Keratinocyte (primary cell): ENCODE measurements at regions not wholly inside any gene's neighbourhood (a gene's known extent, or its start where the extent isn't known, plus 50 kb on each side); places are given as distances from the start of the nearest gene placed in this dataset.

ENCODE experiments used
- DNase-seq: peaks from one replicate; pipeline ENCODE4 v3.0.0-alpha.2; 2011; ENCODE audit warnings: low read depth, missing footprints, low spot score
- FAIRE-seq: peaks from 2 replicates; lab custom pipeline; 2011; peaks lifted over from hg19 to GRCh38; lab: Jason Lieb, UNC
- H2AFZ ChIP-seq: 2 replicates; pipeline ENCODE4 v1.6.0; 2012; ENCODE audit warnings: low read length, control low read depth, inconsistent platforms; ENCODE audit not compliant: control insufficient read depth
- H3K27ac ChIP-seq: 2 replicates; pipeline ENCODE4 v1.5.1; 2011; ENCODE audit warnings: low read length; ENCODE audit not compliant: control insufficient read depth, insufficient read depth
- H3K27me3 ChIP-seq: 3 replicates; pipeline ENCODE4 v1.6.0; 2011; ENCODE audit warnings: low read length; ENCODE audit not compliant: control insufficient read depth, insufficient read depth; ENCODE audit errors: extremely low read depth
- H3K36me3 ChIP-seq, 2 experiments: 2 replicates in 1 of 2; 3 replicates in 1 of 2; pipeline ENCODE4 v1.5.1; 2011; ENCODE audit warnings: low read length in 2 of 2, mild to moderate bottlenecking in 1 of 2; ENCODE audit not compliant: control insufficient read depth in 2 of 2, insufficient read depth in 2 of 2; ENCODE audit errors: extremely low read depth in 1 of 2
- H3K4me1 ChIP-seq: 3 replicates; pipeline ENCODE4 v1.5.1; 2011; ENCODE audit warnings: low read length; ENCODE audit not compliant: control insufficient read depth, insufficient read depth; ENCODE audit errors: extremely low read depth
- H3K4me2 ChIP-seq: 3 replicates; pipeline ENCODE4 v1.6.0; 2011; ENCODE audit warnings: low read depth, low read length; ENCODE audit not compliant: control insufficient read depth, insufficient read depth; ENCODE audit errors: extremely low read depth
- H3K4me3 ChIP-seq, 3 experiments: fragments of 200-600 bp in 1 of 3; sonication (generic) in 1 of 3; 2 replicates in 2 of 3; 3 replicates in 1 of 3; pipeline ENCODE4 v1.5.1; 2011 to 2016; ENCODE audit warnings: low read length in 3 of 3, mild to moderate bottlenecking in 3 of 3, control low read depth in 2 of 3, inconsistent platforms in 1 of 3, low read depth in 1 of 3, mixed read lengths in 1 of 3, mixed run types in 1 of 3, moderate library complexity in 1 of 3; ENCODE audit not compliant: control insufficient read depth in 2 of 3, insufficient read depth in 2 of 3; ENCODE audit errors: extremely low read depth in 1 of 3
- H3K79me2 ChIP-seq: 2 replicates; pipeline ENCODE4 v1.6.0; 2012; ENCODE audit warnings: low read length; ENCODE audit not compliant: control insufficient read depth, insufficient read depth
- H3K9ac ChIP-seq: 3 replicates; pipeline ENCODE4 v1.6.0; 2011; ENCODE audit warnings: low read length; ENCODE audit not compliant: control insufficient read depth, insufficient read depth; ENCODE audit errors: extremely low read depth
- H3K9me1 ChIP-seq: 3 replicates; pipeline ENCODE4 v1.6.0; 2011; ENCODE audit warnings: low read length; ENCODE audit not compliant: control insufficient read depth, insufficient read depth; ENCODE audit errors: extremely low read depth
- H3K9me3 ChIP-seq: 2 replicates; pipeline ENCODE4 v1.5.1; 2012; ENCODE audit warnings: low read depth, low read length; ENCODE audit not compliant: control insufficient read depth
- H4K20me1 ChIP-seq: 3 replicates; pipeline ENCODE4 v1.6.0; 2011; ENCODE audit warnings: low read length; ENCODE audit not compliant: control insufficient read depth, insufficient read depth; ENCODE audit errors: extremely low read depth
- EZH2 ChIP-seq: IDR thresholded peaks from one replicate; pipeline ENCODE4 v1.6.1; 2012; ENCODE audit warnings: inconsistent platforms, mild to moderate bottlenecking, low read length, moderate library complexity
- dilution Hi-C: fragments of 300-500 bp; cut with MboI; formaldehyde crosslinking; loops from one replicate; pipeline ENCODE4 v1.7.0; 2020; ENCODE audit warnings: low sequenced_read_pairs; ENCODE audit not compliant: extremely low pct_ligation_motif_present
- TF ChIP-seq, protein P1 (sequence below), 3 experiments: IDR thresholded peaks in 1 of 3; conservative IDR thresholded peaks in 1 of 3; optimal IDR thresholded peaks in 1 of 3; 2 replicates in 2 of 3; 3 replicates in 1 of 3; pipeline versions ENCODE3 to v1.5.1; 2011; ENCODE audit warnings: low read length in 3 of 3, mild to moderate bottlenecking in 3 of 3, moderate library complexity in 2 of 3, control low read depth in 1 of 3, inconsistent platforms in 1 of 3; ENCODE audit not compliant: insufficient read depth in 2 of 3; ENCODE audit errors: extremely low read depth in 1 of 3

DNA sequence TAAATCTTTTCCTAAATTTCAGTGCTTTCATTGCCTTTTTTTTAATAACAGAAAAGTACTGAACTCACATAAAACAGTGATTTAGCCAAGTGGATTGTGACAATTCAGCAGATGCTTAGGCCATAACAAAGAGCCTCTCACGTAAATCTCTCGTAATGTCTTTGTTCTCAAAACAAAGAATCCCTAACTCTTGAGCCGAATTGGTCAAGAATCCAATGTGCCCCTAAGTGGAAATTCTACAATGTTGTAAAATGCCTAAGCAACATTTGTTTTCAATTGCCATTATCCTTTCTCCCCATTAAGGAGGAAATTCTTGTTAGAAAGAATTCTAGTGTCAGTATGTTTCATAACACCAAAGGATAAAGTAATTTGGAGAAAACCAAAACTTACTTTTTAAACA is 235.7 kb upstream of the THBS1 start:
- Histone ChIP-seq H3K4me1 (no peaks in the 10 kb centered on the region), H3K4me3 (no peak overlapping the region), H4K20me1 (no peaks in the 10 kb centered on the region), H3K9me3 (no peaks in the 10 kb centered on the region), H3K27ac (no peak overlapping the region), H3K4me2 (no peak overlapping the region), H3K9ac (no peak overlapping the region), H3K36me3 (no peaks in the 10 kb centered on the region), H3K79me2 (no peaks in the 10 kb centered on the region), H2AFZ (no peak overlapping the region), H3K27me3 (no peaks in the 10 kb centered on the region), H3K9me1 (no peaks in the 10 kb centered on the region)
- TF ChIP-seq, protein P1, sequence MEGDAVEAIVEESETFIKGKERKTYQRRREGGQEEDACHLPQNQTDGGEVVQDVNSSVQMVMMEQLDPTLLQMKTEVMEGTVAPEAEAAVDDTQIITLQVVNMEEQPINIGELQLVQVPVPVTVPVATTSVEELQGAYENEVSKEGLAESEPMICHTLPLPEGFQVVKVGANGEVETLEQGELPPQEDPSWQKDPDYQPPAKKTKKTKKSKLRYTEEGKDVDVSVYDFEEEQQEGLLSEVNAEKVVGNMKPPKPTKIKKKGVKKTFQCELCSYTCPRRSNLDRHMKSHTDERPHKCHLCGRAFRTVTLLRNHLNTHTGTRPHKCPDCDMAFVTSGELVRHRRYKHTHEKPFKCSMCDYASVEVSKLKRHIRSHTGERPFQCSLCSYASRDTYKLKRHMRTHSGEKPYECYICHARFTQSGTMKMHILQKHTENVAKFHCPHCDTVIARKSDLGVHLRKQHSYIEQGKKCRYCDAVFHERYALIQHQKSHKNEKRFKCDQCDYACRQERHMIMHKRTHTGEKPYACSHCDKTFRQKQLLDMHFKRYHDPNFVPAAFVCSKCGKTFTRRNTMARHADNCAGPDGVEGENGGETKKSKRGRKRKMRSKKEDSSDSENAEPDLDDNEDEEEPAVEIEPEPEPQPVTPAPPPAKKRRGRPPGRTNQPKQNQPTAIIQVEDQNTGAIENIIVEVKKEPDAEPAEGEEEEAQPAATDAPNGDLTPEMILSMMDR (optimal IDR thresholded peaks at IDR 0.05 in 1 of 3, IDR thresholded peaks at IDR 0.05 in 1 of 3, conservative IDR thresholded peaks at IDR 0.05 in 1 of 3; ENCODE audit: extremely low read depth in 1 of 3, insufficient read depth in 2 of 3, low read length in 3 of 3), result no peak
- TF ChIP-seq EZH2, result no peak
- FAIRE-seq (no peak), DNase-seq (no peak)
- dilution Hi-C loops, result no loop called here

DNA sequence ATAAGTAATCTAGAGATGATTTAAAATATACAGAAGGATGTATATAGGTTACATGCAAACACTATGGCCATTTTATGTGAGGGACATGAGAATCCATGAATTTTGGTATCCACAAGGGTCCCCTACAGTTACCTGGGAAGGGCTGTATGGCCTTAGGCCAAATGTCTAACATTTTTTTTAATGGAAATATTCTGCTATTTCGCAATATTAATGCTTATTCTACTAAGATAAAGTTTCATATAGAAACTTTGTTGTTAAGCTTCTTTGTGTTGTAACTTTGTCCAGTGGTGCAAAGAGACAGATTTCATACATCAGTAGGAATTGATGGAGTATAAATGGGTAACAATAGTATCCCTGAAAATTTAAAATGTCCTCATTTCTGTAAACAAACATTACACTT is 233.4 kb upstream of the THBS1 start:
- no peaks in the 10 kb centered on the region for H3K9me3 ChIP-seq
- H3K4me3 ChIP-seq, result no peak overlapping the region
- H3K36me3 ChIP-seq, result no peaks in the 10 kb centered on the region
- H3K27me3 ChIP-seq, result no peaks in the 10 kb centered on the region
- dilution Hi-C loops, result no loop called here
- H3K4me2 ChIP-seq, result no peak overlapping the region
- H3K27ac ChIP-seq, result no peak overlapping the region
- no peak for TF ChIP-seq EZH2
- TF ChIP-seq, protein P1 (optimal IDR thresholded peaks at IDR 0.05 in 1 of 3, IDR thresholded peaks at IDR 0.05 in 1 of 3, conservative IDR thresholded peaks at IDR 0.05 in 1 of 3; ENCODE audit: extremely low read depth in 1 of 3, insufficient read depth in 2 of 3, low read length in 3 of 3), result no peak
- H3K9ac ChIP-seq, result no peak overlapping the region
- no peaks in the 10 kb centered on the region for H3K9me1 ChIP-seq
- no peaks in the 10 kb centered on the region for H3K79me2 ChIP-seq
- no peak overlapping the region for H2AFZ ChIP-seq
- FAIRE-seq, result no peak
- DNase-seq, result no peak
- H4K20me1 ChIP-seq, result no peaks in the 10 kb centered on the region
- H3K4me1 ChIP-seq, result no peaks in the 10 kb centered on the region
